ENCODE measurements at regions not wholly inside any gene's neighbourhood (a gene's known extent, or its start where the extent isn't known, plus 50 kb on each side); places are given as distances from the start of the nearest gene placed in this dataset.

DNA sequence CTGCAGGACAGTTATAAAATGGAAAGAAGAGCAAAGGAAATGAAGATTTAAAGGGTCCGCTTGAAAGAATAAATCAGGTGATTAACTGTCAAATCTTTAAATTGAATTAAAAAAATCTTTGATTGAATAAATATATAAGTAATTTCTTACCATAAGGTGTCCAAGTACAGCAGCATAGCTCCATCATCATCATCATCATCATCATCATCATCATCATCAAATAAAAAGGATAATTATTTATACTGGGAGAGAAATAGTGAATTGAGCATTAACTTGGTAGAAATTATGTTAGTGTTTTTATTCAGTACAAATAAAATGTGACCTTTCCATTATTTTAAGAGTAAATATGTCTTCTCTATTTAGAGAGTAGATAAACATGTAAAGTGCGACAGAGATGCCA is 745.6 kb upstream of the MARCKS start:
- no peaks in the 10 kb centered on the region for H3K36me3 ChIP-seq
- DNase-seq (no peak), ATAC-seq (no peak)
- TF ChIP-seq, protein P1, sequence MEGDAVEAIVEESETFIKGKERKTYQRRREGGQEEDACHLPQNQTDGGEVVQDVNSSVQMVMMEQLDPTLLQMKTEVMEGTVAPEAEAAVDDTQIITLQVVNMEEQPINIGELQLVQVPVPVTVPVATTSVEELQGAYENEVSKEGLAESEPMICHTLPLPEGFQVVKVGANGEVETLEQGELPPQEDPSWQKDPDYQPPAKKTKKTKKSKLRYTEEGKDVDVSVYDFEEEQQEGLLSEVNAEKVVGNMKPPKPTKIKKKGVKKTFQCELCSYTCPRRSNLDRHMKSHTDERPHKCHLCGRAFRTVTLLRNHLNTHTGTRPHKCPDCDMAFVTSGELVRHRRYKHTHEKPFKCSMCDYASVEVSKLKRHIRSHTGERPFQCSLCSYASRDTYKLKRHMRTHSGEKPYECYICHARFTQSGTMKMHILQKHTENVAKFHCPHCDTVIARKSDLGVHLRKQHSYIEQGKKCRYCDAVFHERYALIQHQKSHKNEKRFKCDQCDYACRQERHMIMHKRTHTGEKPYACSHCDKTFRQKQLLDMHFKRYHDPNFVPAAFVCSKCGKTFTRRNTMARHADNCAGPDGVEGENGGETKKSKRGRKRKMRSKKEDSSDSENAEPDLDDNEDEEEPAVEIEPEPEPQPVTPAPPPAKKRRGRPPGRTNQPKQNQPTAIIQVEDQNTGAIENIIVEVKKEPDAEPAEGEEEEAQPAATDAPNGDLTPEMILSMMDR (IDR thresholded peaks at IDR 0.05), result no peak
- no peaks in the 10 kb centered on the region for H3K27me3 ChIP-seq
- intact Hi-C loops (cut with DNase I), result no loop called here
- peaks cover 0 to 18% (median 0%) of the 10 kb centered on the region in 11 donors for H3K9me3 ChIP-seq
- no peaks in the 10 kb centered on the region for H3K4me1 ChIP-seq
- 96 to 100% methylated on average over 2 of the region's 2 CpGs for WGBS, 2 donors
- no peak overlapping the region for H3K4me3 ChIP-seq
- H3K27ac ChIP-seq, result no peak overlapping the region

DNA sequence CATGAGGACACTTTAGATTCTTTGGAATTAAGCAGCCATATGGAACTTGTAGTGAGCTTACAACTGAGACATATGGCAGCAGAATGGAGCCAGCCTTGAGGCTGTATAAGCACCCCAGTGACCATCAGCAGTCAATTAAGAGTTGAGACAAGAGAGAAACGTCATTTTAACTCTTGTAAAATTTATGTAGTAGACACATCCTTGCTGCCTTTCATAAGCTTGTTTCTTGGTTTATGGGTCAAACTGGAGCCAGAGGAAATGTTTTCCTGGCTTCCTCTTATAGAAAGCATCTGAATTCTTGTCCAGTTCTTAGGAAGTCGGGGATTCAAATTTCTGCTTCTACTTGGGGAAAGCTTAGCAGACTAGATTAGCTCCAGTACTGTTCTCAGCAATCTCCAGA is 745.1 kb upstream of the MARCKS start:
- no peak overlapping the region for H3K27ac ChIP-seq
- DNase-seq (no peak), ATAC-seq (no peak)
- H3K36me3 ChIP-seq, result no peaks in the 10 kb centered on the region
- H3K4me1 ChIP-seq, result no peaks in the 10 kb centered on the region
- H3K27me3 ChIP-seq, result no peaks in the 10 kb centered on the region
- intact Hi-C loops (cut with DNase I), result no loop called here
- WGBS, 2 donors, result 33 to 36% methylated on average over 2 of the region's 2 CpGs
- H3K4me3 ChIP-seq, result no peak overlapping the region
- peaks cover 0 to 21% (median 0%) of the 10 kb centered on the region in 11 donors for H3K9me3 ChIP-seq
- TF ChIP-seq, protein P1 (IDR thresholded peaks at IDR 0.05), result no peak

DNA sequence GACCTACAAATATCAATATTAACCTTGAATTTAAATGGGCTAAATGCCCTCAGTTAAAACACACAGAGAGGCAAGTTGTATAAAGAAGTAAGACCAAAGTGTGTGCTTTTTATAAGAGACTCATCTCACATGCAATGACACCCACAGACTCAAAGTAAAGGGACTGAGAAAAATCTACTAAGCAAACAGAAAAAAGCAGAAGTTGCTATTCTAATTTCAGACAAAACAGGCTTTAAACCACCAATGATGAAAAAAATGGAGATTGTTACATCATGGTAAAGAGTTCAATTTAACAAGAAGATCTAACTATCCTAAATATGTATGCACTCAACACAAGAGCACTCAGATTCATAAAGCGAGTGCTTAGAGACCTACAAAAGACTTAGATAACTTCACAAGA is 741.9 kb upstream of the MARCKS start:
- intact Hi-C loops (cut with DNase I), result no loop called here
- Histone ChIP-seq H3K4me1 (peaks cover 0 to 6% (median 0%) of the 10 kb centered on the region in 9 donors), H3K36me3 (no peaks in the 10 kb centered on the region), H3K4me3 (no peak overlapping the region), H3K27ac (no peak overlapping the region), H3K27me3 (no peaks in the 10 kb centered on the region), H3K9me3 (peaks cover 0 to 18% (median 6%) of the 10 kb centered on the region in 11 donors)
- ATAC-seq (no peak), DNase-seq (no peak)
- WGBS, 2 donors, result 84 to 86% methylated on average over 1 of the region's 1 CpG
- TF ChIP-seq, protein P1 (IDR thresholded peaks at IDR 0.05), result no peak

DNA sequence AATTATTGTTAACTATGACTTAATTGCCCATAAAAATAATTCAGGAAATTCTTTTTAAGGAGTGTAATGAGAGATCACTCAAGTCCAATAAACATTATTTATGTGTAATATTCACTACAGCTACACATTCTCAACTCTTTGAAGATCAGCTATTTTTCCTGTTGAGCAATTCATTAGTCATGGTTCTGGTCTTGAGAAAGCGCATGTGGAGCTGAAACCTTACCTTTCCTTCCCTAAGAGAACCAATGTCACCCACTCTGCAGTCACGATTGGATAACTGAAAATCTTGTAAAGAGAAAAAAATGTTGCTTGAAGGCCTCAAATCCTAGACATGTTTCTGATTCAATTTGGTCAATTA is 736.9 kb upstream of the MARCKS start:
- Histone ChIP-seq H3K4me3 (no peak overlapping the region), H3K27ac (peak overlapping the region in 1 of 10 donors; percentile 15), H3K36me3 (no peaks in the 10 kb centered on the region), H3K27me3 (no peaks in the 10 kb centered on the region), H3K9me3 (peaks cover 0 to 18% (median 6%) of the 10 kb centered on the region in 11 donors), H3K4me1 (peaks cover 0 to 27% (median 3%) of the 10 kb centered on the region in 9 donors)
- DNase-seq (no peak), ATAC-seq (no peak)
- TF ChIP-seq, protein P1 (IDR thresholded peaks at IDR 0.05), result no peak
- 84 to 99% methylated on average over 2 of the region's 2 CpGs for WGBS, 2 donors
- intact Hi-C loops (cut with DNase I), result loop anchor here in 2 of 10 donors (5.0 kb wide), 1 partner anchor 737 kb away; the partner anchor contains the start of gene MARCKS (in 2 of the 2)
